ENCODE measurements at regions not wholly inside any gene's neighbourhood (a gene's known extent, or its start where the extent isn't known, plus 50 kb on each side); places are given as distances from the start of the nearest gene placed in this dataset.

DNA sequence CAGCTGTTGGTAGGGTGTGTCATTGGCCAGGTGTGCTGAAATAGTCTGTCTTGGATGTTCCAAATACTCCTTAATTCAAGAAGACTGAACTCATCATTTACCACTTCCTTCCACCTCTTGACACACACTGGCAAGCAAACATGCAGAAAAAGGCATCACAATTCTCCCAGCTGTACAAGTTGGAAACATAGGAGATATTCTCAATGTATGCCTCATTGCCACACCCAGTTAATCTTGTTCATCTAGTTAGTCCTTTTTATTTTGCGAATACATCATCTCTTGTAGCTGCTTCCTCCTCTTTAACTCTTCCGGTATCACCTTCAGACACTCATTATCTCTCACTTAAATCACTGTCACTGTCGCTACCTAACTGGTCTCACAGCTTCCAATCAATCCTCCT is 75.1 kb upstream of the GOT2 start:
- Mint-ChIP-seq H3K9me3 (ENCODE audit: unreplicated experiment) (no peaks in the 10 kb centered on the region), H3K4me1 (ENCODE audit: unreplicated experiment) (peaks cover 2% of the 10 kb centered on the region), H3K27ac (ENCODE audit: unreplicated experiment) (no peak overlapping the region), H3K4me3 (ENCODE audit: unreplicated experiment) (no peak overlapping the region), H3K27me3 (ENCODE audit: unreplicated experiment) (peaks cover 22% of the 10 kb centered on the region), H3K36me3 (ENCODE audit: unreplicated experiment) (no peaks in the 10 kb centered on the region)
- no peak for DNase-seq (ENCODE audit: extremely low spot score, unreplicated experiment)
- TF ChIP-seq, protein P1, sequence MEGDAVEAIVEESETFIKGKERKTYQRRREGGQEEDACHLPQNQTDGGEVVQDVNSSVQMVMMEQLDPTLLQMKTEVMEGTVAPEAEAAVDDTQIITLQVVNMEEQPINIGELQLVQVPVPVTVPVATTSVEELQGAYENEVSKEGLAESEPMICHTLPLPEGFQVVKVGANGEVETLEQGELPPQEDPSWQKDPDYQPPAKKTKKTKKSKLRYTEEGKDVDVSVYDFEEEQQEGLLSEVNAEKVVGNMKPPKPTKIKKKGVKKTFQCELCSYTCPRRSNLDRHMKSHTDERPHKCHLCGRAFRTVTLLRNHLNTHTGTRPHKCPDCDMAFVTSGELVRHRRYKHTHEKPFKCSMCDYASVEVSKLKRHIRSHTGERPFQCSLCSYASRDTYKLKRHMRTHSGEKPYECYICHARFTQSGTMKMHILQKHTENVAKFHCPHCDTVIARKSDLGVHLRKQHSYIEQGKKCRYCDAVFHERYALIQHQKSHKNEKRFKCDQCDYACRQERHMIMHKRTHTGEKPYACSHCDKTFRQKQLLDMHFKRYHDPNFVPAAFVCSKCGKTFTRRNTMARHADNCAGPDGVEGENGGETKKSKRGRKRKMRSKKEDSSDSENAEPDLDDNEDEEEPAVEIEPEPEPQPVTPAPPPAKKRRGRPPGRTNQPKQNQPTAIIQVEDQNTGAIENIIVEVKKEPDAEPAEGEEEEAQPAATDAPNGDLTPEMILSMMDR (IDR thresholded peaks at IDR 0.05), result no peak

DNA sequence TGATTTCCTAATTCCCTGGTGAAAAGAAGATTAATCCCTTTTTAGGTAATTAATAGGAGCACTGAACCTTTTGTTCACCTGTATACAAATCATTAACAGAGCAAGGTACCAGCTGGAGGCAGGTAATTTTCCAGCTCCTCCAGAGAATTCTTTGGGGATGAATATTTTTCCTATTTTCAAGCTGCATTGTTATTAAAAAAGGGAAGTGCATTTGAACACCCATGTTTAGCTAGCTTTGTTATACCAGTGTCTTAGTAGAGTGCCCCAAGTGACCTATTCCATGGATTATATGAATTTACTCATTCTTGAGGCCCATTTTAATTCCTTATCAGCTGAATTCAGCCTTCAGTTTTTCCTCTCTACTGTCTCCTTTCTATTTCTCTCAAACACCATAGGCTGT is 73.2 kb upstream of the GOT2 start:
- no peaks in the 10 kb centered on the region for H3K36me3 Mint-ChIP-seq (ENCODE audit: unreplicated experiment)
- H3K9me3 Mint-ChIP-seq (ENCODE audit: unreplicated experiment), result peaks cover 6% of the 10 kb centered on the region
- TF ChIP-seq, protein P1 (IDR thresholded peaks at IDR 0.05), result no peak
- no peaks in the 10 kb centered on the region for H3K4me1 Mint-ChIP-seq (ENCODE audit: unreplicated experiment)
- no peak overlapping the region for H3K27ac Mint-ChIP-seq (ENCODE audit: unreplicated experiment)
- H3K27me3 Mint-ChIP-seq (ENCODE audit: unreplicated experiment), result peaks cover 19% of the 10 kb centered on the region
- DNase-seq (ENCODE audit: extremely low spot score, unreplicated experiment), result no peak
- no peak overlapping the region for H3K4me3 Mint-ChIP-seq (ENCODE audit: unreplicated experiment)

DNA sequence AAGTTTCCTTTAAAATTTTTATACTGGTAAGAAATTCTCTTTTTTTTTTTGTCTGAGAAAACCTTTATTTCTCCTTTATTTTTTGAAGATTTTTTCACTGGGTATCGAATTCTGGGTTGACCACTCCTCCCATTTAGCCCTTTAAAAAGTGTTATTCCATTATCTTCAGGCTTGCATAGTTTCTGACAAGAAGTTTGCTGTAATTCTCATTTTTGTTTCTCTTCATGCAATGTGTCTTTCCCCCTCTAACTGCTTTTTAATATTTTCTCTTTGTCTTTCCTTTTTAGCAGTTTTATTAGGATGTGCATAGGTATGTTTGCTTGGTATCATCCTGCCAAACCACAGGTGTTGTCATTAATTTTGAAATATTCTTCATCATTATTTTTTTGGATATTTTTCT is 67.7 kb upstream of the GOT2 start:
- H3K4me1 Mint-ChIP-seq (ENCODE audit: unreplicated experiment), result no peaks in the 10 kb centered on the region
- no peak overlapping the region for H3K27ac Mint-ChIP-seq (ENCODE audit: unreplicated experiment)
- peaks cover 8% of the 10 kb centered on the region for H3K27me3 Mint-ChIP-seq (ENCODE audit: unreplicated experiment)
- no peak overlapping the region for H3K4me3 Mint-ChIP-seq (ENCODE audit: unreplicated experiment)
- TF ChIP-seq, protein P1 (IDR thresholded peaks at IDR 0.05), result no peak
- peaks cover 26% of the 10 kb centered on the region for H3K9me3 Mint-ChIP-seq (ENCODE audit: unreplicated experiment)
- no peaks in the 10 kb centered on the region for H3K36me3 Mint-ChIP-seq (ENCODE audit: unreplicated experiment)
- DNase-seq (ENCODE audit: extremely low spot score, unreplicated experiment), result no peak

DNA sequence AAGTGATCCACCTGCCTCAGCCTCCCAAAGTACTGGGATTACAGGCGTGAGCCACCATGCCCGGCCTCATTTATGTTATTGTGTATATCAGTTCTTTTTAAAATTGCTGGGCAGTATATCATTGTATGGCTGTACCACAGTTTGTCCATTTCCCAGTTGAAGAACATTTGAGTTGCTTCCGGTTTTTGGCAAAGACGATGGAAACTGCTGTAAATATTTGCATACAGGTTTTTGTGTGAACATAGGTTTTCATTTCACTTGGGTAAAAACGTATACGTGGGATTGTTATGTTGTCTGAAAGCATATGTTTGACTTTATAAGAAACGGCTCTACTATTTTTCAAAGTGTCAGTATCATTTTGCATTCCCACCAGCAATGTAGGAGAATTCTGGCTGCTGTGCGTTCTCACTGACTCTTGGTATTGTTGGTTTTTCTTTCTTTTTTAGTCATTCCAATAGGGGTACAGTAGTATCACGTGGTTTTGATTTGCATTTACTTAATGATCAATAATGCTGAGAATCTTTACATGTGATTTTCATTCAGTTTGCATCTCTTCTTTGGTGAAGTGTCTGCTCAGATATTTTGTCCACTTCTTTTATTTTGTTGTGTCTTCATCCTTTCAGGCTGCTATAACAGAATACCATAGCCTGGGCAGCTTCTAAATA is 63.2 kb upstream of the GOT2 start:
- DNase-seq (ENCODE audit: extremely low spot score, unreplicated experiment), result no peak
- Mint-ChIP-seq H3K4me3 (ENCODE audit: unreplicated experiment) (no peak overlapping the region), H3K27ac (ENCODE audit: unreplicated experiment) (no peak overlapping the region), H3K4me1 (ENCODE audit: unreplicated experiment) (no peaks in the 10 kb centered on the region), H3K9me3 (ENCODE audit: unreplicated experiment) (peaks cover 19% of the 10 kb centered on the region), H3K27me3 (ENCODE audit: unreplicated experiment) (peaks cover 18% of the 10 kb centered on the region), H3K36me3 (ENCODE audit: unreplicated experiment) (no peaks in the 10 kb centered on the region)
- TF ChIP-seq, protein P1 (IDR thresholded peaks at IDR 0.05), result no peak

DNA sequence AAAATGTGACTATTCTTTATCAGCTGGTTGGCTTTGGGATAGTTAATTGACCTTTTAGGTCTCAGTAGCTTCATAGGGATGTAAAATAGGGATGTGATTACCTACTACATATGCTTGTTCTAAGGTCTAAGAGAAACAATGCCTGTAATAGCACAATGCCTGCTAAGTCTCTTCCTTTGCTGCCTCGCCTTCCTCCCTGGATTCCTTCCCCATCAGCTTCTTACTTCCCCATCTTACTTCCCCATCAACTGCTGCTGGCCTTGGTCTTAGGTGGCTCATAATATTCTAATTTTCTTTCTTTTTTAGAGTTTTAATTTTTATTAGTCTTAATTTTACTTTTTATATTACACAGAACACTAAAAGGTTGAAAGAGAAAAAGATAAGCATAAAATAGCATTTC is 59.2 kb upstream of the GOT2 start:
- no peaks in the 10 kb centered on the region for H3K4me1 Mint-ChIP-seq (ENCODE audit: unreplicated experiment)
- no peak for DNase-seq (ENCODE audit: extremely low spot score, unreplicated experiment)
- H3K36me3 Mint-ChIP-seq (ENCODE audit: unreplicated experiment), result no peaks in the 10 kb centered on the region
- no peaks in the 10 kb centered on the region for H3K9me3 Mint-ChIP-seq (ENCODE audit: unreplicated experiment)
- TF ChIP-seq, protein P1 (IDR thresholded peaks at IDR 0.05), result no peak
- H3K4me3 Mint-ChIP-seq (ENCODE audit: unreplicated experiment), result no peak overlapping the region
- peaks cover 20% of the 10 kb centered on the region for H3K27me3 Mint-ChIP-seq (ENCODE audit: unreplicated experiment)
- no peak overlapping the region for H3K27ac Mint-ChIP-seq (ENCODE audit: unreplicated experiment)
